ENCODE measurements at regions not wholly inside any gene's neighbourhood (a gene's known extent, or its start where the extent isn't known, plus 50 kb on each side); places are given as distances from the start of the nearest gene placed in this dataset.

DNA sequence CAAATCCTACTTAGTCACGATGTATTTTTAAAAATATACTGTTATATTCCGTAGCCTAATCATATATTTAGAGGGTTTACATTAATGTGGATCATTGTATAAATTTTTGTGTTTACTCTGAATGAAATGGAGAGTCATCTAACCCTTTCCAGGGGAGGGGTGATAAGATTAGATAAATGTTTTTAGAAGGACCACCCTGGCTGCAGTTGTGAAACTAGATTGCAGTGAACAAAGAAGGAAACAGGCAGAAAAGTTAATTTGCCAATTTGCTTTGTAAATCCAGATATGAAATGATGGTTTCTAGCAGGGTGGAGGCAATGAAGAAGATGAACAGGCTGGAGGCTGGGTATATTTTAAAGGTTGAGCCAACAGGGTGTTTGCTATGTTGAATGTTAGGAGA is 477.7 kb upstream of the ZMIZ1 start:
- Histone ChIP-seq H3K36me3 (no peaks in the 10 kb centered on the region), H3K27ac (no peak overlapping the region), H3K4me1 (ENCODE audit: control insufficient read depth in 1 of 2, low read depth in 2 of 2) (peaks cover 0 to 13% of the 10 kb centered on the region in 2 donors), H3K4me3 (no peak overlapping the region), H3K27me3 (replicated peaks; ENCODE audit: insufficient read depth) (no peaks in the 10 kb centered on the region), H3K9me3 (no peaks in the 10 kb centered on the region)
- TF ChIP-seq, protein P1, sequence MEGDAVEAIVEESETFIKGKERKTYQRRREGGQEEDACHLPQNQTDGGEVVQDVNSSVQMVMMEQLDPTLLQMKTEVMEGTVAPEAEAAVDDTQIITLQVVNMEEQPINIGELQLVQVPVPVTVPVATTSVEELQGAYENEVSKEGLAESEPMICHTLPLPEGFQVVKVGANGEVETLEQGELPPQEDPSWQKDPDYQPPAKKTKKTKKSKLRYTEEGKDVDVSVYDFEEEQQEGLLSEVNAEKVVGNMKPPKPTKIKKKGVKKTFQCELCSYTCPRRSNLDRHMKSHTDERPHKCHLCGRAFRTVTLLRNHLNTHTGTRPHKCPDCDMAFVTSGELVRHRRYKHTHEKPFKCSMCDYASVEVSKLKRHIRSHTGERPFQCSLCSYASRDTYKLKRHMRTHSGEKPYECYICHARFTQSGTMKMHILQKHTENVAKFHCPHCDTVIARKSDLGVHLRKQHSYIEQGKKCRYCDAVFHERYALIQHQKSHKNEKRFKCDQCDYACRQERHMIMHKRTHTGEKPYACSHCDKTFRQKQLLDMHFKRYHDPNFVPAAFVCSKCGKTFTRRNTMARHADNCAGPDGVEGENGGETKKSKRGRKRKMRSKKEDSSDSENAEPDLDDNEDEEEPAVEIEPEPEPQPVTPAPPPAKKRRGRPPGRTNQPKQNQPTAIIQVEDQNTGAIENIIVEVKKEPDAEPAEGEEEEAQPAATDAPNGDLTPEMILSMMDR (IDR thresholded peaks at IDR 0.05) = no peak
- DNase-seq (ENCODE audit: low spot score) (no peak), ATAC-seq (ENCODE audit: insufficient number of reproducible peaks, low FRiP score, low read depth) (no peak)

DNA sequence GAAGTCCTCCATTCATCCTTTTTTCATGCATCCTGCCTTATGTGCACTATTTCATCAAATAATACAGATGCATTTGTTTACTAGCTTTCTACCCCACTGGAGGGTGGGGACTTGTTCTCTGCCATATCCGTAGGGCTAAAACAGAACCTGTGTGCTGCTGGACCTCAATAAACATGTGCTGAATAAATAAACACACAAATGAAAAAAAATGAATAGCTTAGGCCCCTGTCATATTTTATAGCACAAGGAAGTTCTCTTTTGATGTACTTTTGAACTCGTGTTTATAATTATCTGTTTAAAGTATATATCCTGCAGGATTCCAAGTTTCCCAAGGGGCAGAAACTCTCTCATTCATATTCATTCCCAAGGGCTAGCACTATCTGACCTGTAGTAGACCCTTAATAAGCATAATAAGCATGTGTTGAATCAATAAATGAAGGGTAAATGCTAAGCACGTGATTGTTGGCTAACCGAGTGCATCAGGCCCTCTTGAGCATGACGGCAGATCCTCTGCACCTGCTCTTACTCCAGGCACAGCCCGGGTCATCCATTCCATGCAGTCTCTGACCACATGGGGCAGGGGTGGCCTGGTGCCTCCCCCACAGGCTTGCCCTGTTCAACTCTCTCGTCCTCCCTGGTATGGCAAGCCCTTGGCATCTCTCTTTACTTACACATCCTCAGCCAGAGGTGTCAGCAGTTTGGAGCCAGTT is 474.1 kb upstream of the ZMIZ1 start:
- DNase-seq (ENCODE audit: low spot score) = no peak
- no peak for ATAC-seq (ENCODE audit: insufficient number of reproducible peaks, low FRiP score, low read depth)
- TF ChIP-seq, protein P1 (IDR thresholded peaks at IDR 0.05) = no peak

DNA sequence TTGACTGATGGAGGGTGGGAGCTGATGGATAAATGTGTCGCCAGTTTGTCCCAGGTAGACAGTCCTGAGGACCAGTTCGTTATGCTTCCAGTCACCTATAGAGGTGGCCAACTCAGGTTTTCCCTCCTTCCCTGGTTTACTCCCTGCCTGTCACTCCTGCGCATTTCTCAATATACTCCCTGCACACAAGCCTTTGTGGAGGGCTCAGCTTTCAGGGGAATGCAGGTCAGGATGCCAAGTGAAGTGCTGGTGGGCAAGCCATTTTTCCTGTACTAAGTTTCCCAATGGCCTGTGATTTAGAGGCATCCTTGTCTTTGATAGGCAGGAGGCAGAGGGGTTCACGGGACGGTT is 473.5 kb upstream of the ZMIZ1 start:
- TF ChIP-seq, protein P1 (IDR thresholded peaks at IDR 0.05) = no peak
- no peak overlapping the region for H3K27ac ChIP-seq
- ATAC-seq (ENCODE audit: insufficient number of reproducible peaks, low FRiP score, low read depth) (no peak), DNase-seq (ENCODE audit: low spot score) (no peak)
- no peaks in the 10 kb centered on the region for H3K4me1 ChIP-seq (ENCODE audit: control insufficient read depth in 1 of 2, low read depth in 2 of 2)
- no peaks in the 10 kb centered on the region for H3K9me3 ChIP-seq
- no peak overlapping the region for H3K4me3 ChIP-seq
- H3K36me3 ChIP-seq = no peaks in the 10 kb centered on the region
- H3K27me3 ChIP-seq (replicated peaks; ENCODE audit: insufficient read depth) = no peaks in the 10 kb centered on the region

More for the DNA sequence above, 474.1 kb upstream of the ZMIZ1 start:
- Histone ChIP-seq H3K9me3 (no peaks in the 10 kb centered on the region), H3K4me3 (no peak overlapping the region), H3K36me3 (no peaks in the 10 kb centered on the region), H3K27ac (no peak overlapping the region), H3K4me1 (ENCODE audit: control insufficient read depth in 1 of 2, low read depth in 2 of 2) (no peaks in the 10 kb centered on the region), H3K27me3 (replicated peaks; ENCODE audit: insufficient read depth) (no peaks in the 10 kb centered on the region)

DNA sequence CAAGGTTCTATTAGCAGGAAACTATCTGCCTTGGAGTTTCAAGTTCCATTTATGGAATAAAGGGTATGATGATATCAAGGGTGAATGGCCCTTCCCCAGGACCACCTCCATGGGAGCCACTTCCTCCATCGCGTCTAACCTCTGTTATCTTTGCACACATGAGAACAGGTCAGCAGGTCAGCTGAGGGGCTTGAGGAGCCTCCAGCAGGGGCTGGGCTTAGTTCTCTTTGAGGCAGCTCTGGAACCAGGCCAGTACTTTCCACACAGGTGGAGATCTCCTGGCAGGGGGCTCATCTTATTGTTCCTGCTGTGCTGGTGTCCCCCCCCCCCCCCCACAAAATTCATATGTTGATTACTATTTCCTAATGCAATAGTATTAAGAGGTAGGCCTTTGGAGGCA is 472.2 kb upstream of the ZMIZ1 start:
- no peaks in the 10 kb centered on the region for H3K9me3 ChIP-seq
- ATAC-seq (ENCODE audit: insufficient number of reproducible peaks, low FRiP score, low read depth) (no peak), DNase-seq (ENCODE audit: low spot score) (no peak)
- no peaks in the 10 kb centered on the region for H3K27me3 ChIP-seq (replicated peaks; ENCODE audit: insufficient read depth)
- TF ChIP-seq, protein P1 (IDR thresholded peaks at IDR 0.05) = no peak
- H3K4me3 ChIP-seq = no peak overlapping the region
- H3K36me3 ChIP-seq = no peaks in the 10 kb centered on the region
- no peaks in the 10 kb centered on the region for H3K4me1 ChIP-seq (ENCODE audit: control insufficient read depth in 1 of 2, low read depth in 2 of 2)
- H3K27ac ChIP-seq = no peak overlapping the region

DNA sequence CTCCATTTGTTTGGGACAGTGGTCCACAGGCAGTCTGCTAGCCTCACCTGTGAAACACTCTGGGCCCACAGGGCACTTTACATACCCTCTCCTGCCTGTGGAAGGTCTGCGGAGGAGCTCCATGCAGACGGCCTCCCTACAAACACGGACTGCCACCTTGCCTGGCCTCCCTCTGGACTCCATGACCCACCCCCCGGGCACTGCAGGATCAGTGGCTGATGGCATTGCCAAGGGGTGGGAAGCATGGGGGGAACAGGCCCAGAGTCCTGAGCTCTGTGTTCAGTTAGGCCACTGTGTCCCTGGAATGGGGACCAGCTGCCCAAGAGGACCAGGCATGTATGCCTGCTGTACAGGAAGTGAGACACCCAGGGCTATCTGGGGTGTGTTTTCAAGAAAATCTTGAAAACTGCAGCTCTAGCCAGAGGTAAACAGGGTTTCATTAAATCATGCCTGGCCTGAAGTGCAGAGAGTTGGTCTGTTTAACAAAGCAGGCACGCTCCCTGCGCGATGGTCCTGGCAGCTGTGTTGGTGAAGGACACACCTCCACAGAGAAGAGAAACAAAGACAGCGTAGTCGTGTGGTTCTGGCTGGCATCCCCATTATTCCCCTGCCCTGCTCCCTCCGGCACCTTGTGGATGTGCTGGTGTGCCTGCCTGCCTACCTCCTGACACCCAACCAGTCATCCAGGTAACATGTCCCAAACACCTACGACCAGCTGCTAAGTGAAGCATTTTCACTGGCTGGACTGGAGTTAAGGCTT is 470.8 kb upstream of the ZMIZ1 start:
- no peak for ATAC-seq (ENCODE audit: insufficient number of reproducible peaks, low FRiP score, low read depth)
- no peak overlapping the region for H3K27ac ChIP-seq
- TF ChIP-seq, protein P1 (IDR thresholded peaks at IDR 0.05) = no peak

More for the DNA sequence above, 470.8 kb upstream of the ZMIZ1 start:
- no peak for DNase-seq (ENCODE audit: low spot score)
- Histone ChIP-seq H3K36me3 (no peaks in the 10 kb centered on the region), H3K27me3 (replicated peaks; ENCODE audit: insufficient read depth) (no peaks in the 10 kb centered on the region), H3K4me1 (ENCODE audit: control insufficient read depth in 1 of 2, low read depth in 2 of 2) (no peaks in the 10 kb centered on the region), H3K9me3 (no peaks in the 10 kb centered on the region), H3K4me3 (no peak overlapping the region)

Measured in thoracic aorta (tissue), 2 donors.